ENCODE measurements at regions not wholly inside any gene's neighbourhood (a gene's known extent, or its start where the extent isn't known, plus 50 kb on each side); places are given as distances from the start of the nearest gene placed in this dataset.

DNA sequence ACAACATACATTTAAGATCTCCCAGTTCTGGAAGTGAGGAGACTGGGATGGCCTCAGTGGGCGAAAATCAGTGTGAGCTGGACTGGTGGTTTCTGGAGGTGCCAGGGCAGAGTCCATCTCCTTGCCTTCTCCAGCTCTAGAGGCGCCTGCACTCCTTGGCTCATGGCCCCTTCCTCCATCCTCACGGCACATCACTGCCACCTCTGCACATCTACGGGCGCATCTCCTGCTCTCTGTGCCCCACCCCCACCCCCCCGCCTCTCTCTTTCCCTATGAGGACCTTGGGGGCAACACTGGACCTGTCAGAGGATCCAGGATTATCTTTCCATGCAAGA lies 62.8 kb upstream of the DIO3 start:
- Mint-ChIP-seq H3K4me1 (ENCODE audit: low read depth) (no peaks in the 10 kb centered on the region), H3K27me3 (peaks cover 33% of the 10 kb centered on the region), H3K36me3 (ENCODE audit: low read depth) (no peaks in the 10 kb centered on the region), H3K4me3 (no peak overlapping the region), H3K27ac (no peak overlapping the region), H3K9me3 (peaks cover 2% of the 10 kb centered on the region)
- no peak for DNase-seq

GRCh38 chr14:101499080-101499479 lies 62.2 kb upstream of the DIO3 start:
- Mint-ChIP-seq H3K27ac (no peak overlapping the region), H3K9me3 (no peaks in the 10 kb centered on the region), H3K4me3 (no peak overlapping the region), H3K4me1 (ENCODE audit: low read depth) (no peaks in the 10 kb centered on the region), H3K27me3 (peaks cover 30% of the 10 kb centered on the region), H3K36me3 (ENCODE audit: low read depth) (no peaks in the 10 kb centered on the region)
- DNase-seq, result no peak

DNA sequence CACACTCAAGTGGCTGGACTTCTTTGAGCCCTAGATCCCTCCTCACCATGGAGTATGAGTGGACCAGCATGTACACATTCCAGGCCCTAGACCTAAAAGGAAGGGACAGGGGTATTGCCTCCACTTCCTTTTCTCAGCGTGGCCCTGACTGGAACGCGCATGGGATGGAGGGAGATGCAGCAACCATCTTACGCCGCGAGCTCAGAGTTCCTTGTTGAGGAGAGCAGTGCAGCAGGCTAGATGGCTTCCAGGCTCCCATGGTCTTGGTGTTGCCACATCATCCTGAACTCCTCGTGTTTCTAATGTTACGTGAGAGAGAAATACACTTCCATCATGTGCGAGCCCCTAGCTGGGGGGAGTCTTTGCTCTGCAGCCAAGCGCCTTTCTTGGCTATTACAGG lies 61.8 kb upstream of the DIO3 start:
- Mint-ChIP-seq H3K27me3 (peaks cover 30% of the 10 kb centered on the region), H3K9me3 (no peaks in the 10 kb centered on the region), H3K4me3 (no peak overlapping the region), H3K27ac (no peak overlapping the region), H3K36me3 (ENCODE audit: low read depth) (no peaks in the 10 kb centered on the region), H3K4me1 (ENCODE audit: low read depth) (no peaks in the 10 kb centered on the region)
- DNase-seq, result no peak

DNA sequence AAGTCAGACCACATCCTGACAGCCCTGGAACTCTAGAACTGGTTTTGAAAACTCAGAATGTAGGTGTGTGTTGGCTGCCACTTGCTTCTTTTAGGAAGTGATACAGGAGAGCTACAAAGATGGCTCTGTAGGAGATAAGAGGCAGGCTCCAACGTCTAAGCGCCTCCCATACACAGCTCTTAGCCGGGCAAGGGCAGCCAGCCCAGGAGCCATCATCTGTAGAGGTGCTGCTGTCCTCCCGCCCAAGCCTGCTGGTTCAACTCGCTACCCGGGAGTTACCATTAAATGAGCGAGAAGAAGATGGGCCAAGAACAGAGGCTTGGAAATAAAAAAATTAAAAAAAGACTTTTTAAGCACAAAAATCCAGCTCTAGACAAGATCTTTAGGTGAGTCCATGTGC lies 61.2 kb upstream of the DIO3 start:
- no peak for DNase-seq
- H3K9me3 Mint-ChIP-seq, result no peaks in the 10 kb centered on the region
- no peak overlapping the region for H3K27ac Mint-ChIP-seq
- H3K27me3 Mint-ChIP-seq, result peaks cover 30% of the 10 kb centered on the region
- no peaks in the 10 kb centered on the region for H3K36me3 Mint-ChIP-seq (ENCODE audit: low read depth)
- no peaks in the 10 kb centered on the region for H3K4me1 Mint-ChIP-seq (ENCODE audit: low read depth)
- H3K4me3 Mint-ChIP-seq, result no peak overlapping the region

GRCh38 chr14:101500681-101501080 lies 60.6 kb upstream of the DIO3 start:
- Mint-ChIP-seq H3K9me3 (no peaks in the 10 kb centered on the region), H3K27ac (no peak overlapping the region), H3K36me3 (ENCODE audit: low read depth) (no peaks in the 10 kb centered on the region), H3K4me1 (ENCODE audit: low read depth) (no peaks in the 10 kb centered on the region), H3K4me3 (no peak overlapping the region), H3K27me3 (peaks cover 30% of the 10 kb centered on the region)
- no peak for DNase-seq

DNA sequence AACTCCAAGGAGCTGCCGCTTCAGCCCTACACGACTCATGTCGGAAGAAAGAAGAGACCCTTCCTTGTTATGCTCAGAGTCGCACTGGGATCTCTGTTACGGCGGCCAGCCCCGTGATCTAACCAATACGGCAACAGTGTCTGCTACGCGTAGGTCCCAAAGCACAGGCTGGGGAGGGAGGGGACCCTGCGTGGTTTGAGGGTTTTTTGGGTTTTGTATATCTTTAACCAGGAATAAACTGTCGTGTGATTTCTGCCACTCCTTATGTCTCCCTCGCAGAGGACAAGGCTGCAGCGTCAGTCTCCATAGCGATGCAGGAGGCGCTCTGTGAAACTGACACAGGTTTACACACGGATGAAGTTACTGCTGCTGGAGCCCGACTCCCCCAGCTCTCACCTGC lies 60.0 kb upstream of the DIO3 start:
- Mint-ChIP-seq H3K4me3 (no peak overlapping the region), H3K36me3 (ENCODE audit: low read depth) (no peaks in the 10 kb centered on the region), H3K9me3 (no peaks in the 10 kb centered on the region), H3K4me1 (ENCODE audit: low read depth) (no peaks in the 10 kb centered on the region), H3K27ac (no peak overlapping the region), H3K27me3 (peaks cover 30% of the 10 kb centered on the region)
- no peak for DNase-seq

GRCh38 chr14:101501858-101502615 lies 59.3 kb upstream of the DIO3 start:
- Mint-ChIP-seq H3K36me3 (ENCODE audit: low read depth) (no peaks in the 10 kb centered on the region), H3K4me1 (ENCODE audit: low read depth) (no peaks in the 10 kb centered on the region), H3K27me3 (peaks cover 28% of the 10 kb centered on the region), H3K27ac (no peak overlapping the region), H3K4me3 (no peak overlapping the region), H3K9me3 (no peaks in the 10 kb centered on the region)
- DNase-seq, result no peak

- no peaks in the 10 kb centered on the region for H3K36me3 Mint-ChIP-seq (ENCODE audit: low read depth)
- no peaks in the 10 kb centered on the region for H3K9me3 Mint-ChIP-seq
- DNase-seq, result no peak
- H3K4me3 Mint-ChIP-seq, result no peak overlapping the region
- no peaks in the 10 kb centered on the region for H3K4me1 Mint-ChIP-seq (ENCODE audit: low read depth)
- no peak overlapping the region for H3K27ac Mint-ChIP-seq
- H3K27me3 Mint-ChIP-seq, result peaks cover 21% of the 10 kb centered on the region
These were observed 58.4 kb upstream of the DIO3 start for GRCh38 chr14:101502761-101503392.

DNA sequence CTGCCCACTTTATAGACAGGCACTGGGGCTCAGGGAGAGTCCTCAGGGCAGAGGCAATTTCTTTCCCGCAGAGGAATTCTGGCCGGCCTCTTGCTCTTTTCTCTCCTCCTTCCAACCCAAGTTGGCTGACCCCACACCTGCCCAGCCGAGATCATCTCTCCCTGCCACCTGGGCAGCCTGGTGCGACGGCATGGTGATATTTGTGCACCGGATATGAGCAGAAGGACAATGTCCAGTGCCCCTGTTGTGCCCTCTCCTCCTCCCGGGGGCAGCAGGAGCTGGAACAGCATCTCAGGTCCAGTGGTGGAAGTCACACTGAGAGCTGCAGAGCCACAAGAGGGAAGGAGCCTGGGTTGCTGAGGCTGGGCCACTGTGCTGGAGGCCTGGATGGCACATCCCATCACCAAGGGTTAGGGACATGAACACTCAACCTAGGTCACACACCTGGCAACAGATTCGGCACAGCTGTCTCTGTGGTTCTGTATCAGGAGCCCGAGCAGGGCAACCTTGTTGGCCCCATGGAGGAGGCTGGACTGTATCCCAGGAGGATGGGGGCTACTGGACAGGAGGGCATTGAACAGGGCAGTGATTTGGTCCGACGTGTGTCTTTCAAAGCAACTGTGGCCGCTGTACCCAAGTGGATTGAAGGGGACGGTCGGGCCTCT lies 57.7 kb upstream of the DIO3 start:
- H3K4me3 Mint-ChIP-seq, result no peak overlapping the region
- no peak overlapping the region for H3K27ac Mint-ChIP-seq
- H3K27me3 Mint-ChIP-seq, result peaks cover 16% of the 10 kb centered on the region
- no peaks in the 10 kb centered on the region for H3K36me3 Mint-ChIP-seq (ENCODE audit: low read depth)
- DNase-seq, result no peak
- no peaks in the 10 kb centered on the region for H3K9me3 Mint-ChIP-seq
- no peaks in the 10 kb centered on the region for H3K4me1 Mint-ChIP-seq (ENCODE audit: low read depth)

- Mint-ChIP-seq H3K36me3 (ENCODE audit: low read depth) (no peaks in the 10 kb centered on the region), H3K27ac (no peak overlapping the region), H3K4me1 (ENCODE audit: low read depth) (no peaks in the 10 kb centered on the region), H3K27me3 (peaks cover 11% of the 10 kb centered on the region), H3K4me3 (no peak overlapping the region), H3K9me3 (no peaks in the 10 kb centered on the region)
- no peak for DNase-seq
These were observed 57.0 kb upstream of the DIO3 start for GRCh38 chr14:101504096-101504948.

GRCh38 chr14:101505236-101505970 lies 55.9 kb upstream of the DIO3 start:
- no peaks in the 10 kb centered on the region for H3K4me1 Mint-ChIP-seq (ENCODE audit: low read depth)
- no peaks in the 10 kb centered on the region for H3K9me3 Mint-ChIP-seq
- no peaks in the 10 kb centered on the region for H3K36me3 Mint-ChIP-seq (ENCODE audit: low read depth)
- H3K4me3 Mint-ChIP-seq, result no peak overlapping the region
- DNase-seq, result no peak
- H3K27me3 Mint-ChIP-seq, result peaks cover 2% of the 10 kb centered on the region
- H3K27ac Mint-ChIP-seq, result no peak overlapping the region

DNA sequence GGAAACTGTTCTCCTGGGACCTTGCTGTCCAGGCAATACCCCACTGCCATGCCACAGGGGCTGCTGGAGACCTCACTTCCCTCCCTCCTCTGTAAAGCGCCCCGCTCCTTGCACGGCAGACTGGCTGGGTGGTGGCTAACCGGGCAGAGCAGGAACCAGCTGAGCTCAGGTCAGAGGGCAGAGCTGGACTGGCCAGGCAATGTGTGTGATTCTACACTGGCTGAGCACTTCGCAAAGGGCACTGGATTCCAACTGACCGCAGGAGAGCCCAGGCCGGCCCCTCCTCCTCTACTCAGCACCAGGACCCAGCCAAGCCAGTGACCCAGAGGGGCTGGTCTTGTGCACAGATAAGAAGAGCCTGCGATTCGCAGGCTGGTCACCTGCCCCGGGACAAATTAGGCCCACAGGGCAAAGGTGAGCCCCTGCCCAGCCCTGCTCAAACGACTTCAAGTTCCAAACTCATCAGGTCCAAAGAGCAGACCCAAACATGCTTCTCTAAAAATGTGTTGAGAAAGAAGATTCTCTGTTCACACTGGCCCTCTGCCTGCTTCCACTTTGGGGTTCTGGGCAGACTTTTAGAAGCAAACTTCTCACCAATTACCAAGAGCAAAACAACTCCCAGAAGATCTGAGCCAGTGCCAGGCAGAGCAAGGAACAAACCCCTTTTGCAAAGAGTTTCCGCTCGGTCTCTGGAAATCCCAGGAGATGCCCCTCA lies 54.9 kb upstream of the DIO3 start:
- H3K36me3 Mint-ChIP-seq (ENCODE audit: low read depth), result no peaks in the 10 kb centered on the region
- no peak overlapping the region for H3K4me3 Mint-ChIP-seq
- no peaks in the 10 kb centered on the region for H3K9me3 Mint-ChIP-seq
- H3K27me3 Mint-ChIP-seq, result no peaks in the 10 kb centered on the region
- DNase-seq, result no peak
- no peaks in the 10 kb centered on the region for H3K4me1 Mint-ChIP-seq (ENCODE audit: low read depth)
- no peak overlapping the region for H3K27ac Mint-ChIP-seq

- Mint-ChIP-seq H3K27me3 (no peaks in the 10 kb centered on the region), H3K4me3 (no peak overlapping the region), H3K4me1 (ENCODE audit: low read depth) (no peaks in the 10 kb centered on the region), H3K9me3 (no peaks in the 10 kb centered on the region), H3K36me3 (ENCODE audit: low read depth) (no peaks in the 10 kb centered on the region), H3K27ac (no peak overlapping the region)
- no peak for DNase-seq
These were observed 54.1 kb upstream of the DIO3 start for GRCh38 chr14:101506926-101507835.
